ENCODE measurements at regions not wholly inside any gene's neighbourhood (a gene's known extent, or its start where the extent isn't known, plus 50 kb on each side); places are given as distances from the start of the nearest gene placed in this dataset.

DNA sequence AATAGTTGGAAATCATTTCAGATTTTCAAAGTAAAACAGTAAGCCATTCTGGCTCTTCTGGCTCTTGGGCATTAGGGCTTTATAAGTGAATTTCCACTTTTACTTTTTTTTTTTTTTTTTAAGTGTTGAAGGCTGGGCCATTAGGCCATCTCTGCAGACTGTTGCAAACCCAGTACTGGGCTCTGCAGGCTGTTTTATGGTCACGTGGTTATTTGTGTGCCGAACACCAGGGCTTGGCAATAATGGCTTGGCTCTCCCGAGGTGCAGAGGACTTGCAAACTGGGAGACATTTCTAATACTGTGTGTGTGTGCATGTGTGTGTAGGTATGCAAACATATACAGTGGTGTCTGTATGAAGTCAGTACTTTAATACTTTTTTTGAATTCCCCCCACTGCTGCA is 194.9 kb upstream of the CDH5 start:
- no peaks in the 10 kb centered on the region for H3K4me1 Mint-ChIP-seq (ENCODE audit: low read depth in 2 of 2)
- ATAC-seq (replicated peaks) (no peak), DNase-seq (no peak)
- no peak overlapping the region for H3K27ac Mint-ChIP-seq
- H3K9me3 Mint-ChIP-seq: no peaks in the 10 kb centered on the region
- H3K4me3 Mint-ChIP-seq: no peak overlapping the region
- H3K27me3 Mint-ChIP-seq: peaks cover 19 to 63% of the 10 kb centered on the region in 2 donors
- no peaks in the 10 kb centered on the region for H3K36me3 Mint-ChIP-seq (ENCODE audit: insufficient read depth)

DNA sequence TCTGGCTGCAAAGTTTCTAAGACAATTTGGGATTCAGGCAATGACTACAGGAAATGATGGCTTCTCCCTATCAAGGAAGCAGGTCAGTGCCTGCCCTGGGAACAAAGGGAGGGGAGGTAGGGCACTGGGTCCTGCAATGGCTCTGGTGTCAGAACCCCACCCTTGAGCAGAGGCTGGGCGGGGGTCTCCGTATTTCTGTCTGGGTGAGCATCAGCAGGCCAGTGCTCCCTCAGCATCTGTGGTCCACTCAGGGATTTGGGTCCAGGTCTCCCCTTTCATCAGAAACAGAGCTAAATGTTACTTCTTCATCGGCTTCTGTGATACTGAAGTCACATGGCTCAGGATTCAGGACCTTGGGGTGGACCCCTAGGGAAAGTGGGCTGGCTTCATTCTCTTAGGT is 195.5 kb upstream of the CDH5 start:
- Mint-ChIP-seq H3K4me1 (ENCODE audit: low read depth in 2 of 2) (no peaks in the 10 kb centered on the region), H3K36me3 (ENCODE audit: insufficient read depth) (no peaks in the 10 kb centered on the region), H3K27ac (no peak overlapping the region), H3K27me3 (peaks cover 14 to 58% of the 10 kb centered on the region in 2 donors), H3K4me3 (no peak overlapping the region), H3K9me3 (no peaks in the 10 kb centered on the region)
- DNase-seq (no peak), ATAC-seq (replicated peaks) (no peak)

DNA sequence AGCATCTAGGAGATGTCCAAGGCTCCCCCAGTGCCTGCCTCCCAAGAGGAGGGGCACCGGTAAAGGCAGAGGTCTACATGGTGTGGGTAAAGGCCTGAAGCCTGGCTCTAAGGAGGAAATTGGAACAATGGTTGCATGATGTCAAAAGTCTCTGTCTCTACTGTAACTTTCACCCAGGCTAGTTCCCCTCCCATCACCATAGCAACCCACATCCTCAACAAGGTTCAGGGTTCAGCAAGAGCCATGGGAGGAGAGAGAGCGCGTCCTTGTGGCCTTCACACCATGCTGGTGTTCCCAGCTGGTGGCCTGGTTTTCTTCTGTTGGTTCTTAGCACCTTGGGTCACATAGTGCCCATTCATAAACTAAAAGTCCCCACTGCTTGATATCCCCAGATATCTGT is 196.7 kb upstream of the CDH5 start:
- Mint-ChIP-seq H3K36me3 (ENCODE audit: insufficient read depth) (no peaks in the 10 kb centered on the region), H3K4me3 (no peak overlapping the region), H3K27me3 (peaks cover 21 to 55% of the 10 kb centered on the region in 2 donors), H3K4me1 (ENCODE audit: low read depth in 2 of 2) (no peaks in the 10 kb centered on the region), H3K9me3 (no peaks in the 10 kb centered on the region), H3K27ac (no peak overlapping the region)
- no peak for DNase-seq
- no peak for ATAC-seq (replicated peaks)

DNA sequence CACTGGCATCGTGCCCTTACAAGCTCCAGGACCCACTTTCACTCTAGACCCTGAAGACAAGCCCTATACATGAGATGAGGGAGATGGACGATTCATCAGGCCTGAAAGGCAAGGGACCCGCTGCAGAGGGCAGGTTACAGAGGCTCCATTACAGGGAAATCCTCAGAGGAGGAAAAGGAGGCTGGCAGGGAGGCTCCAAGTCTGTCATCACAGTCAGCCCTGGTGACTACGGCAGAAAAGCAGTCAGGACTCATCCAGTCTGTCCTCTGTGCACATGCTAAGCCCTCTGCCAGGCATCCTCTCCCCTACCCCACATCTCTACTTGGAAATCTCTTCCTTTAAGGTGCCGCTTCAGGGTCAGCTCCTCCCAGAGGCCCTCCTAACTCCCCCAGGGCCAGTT is 197.7 kb upstream of the CDH5 start:
- Mint-ChIP-seq H3K36me3 (ENCODE audit: insufficient read depth) (no peaks in the 10 kb centered on the region), H3K27me3 (peaks cover 21 to 51% of the 10 kb centered on the region in 2 donors), H3K9me3 (no peaks in the 10 kb centered on the region)

DNA sequence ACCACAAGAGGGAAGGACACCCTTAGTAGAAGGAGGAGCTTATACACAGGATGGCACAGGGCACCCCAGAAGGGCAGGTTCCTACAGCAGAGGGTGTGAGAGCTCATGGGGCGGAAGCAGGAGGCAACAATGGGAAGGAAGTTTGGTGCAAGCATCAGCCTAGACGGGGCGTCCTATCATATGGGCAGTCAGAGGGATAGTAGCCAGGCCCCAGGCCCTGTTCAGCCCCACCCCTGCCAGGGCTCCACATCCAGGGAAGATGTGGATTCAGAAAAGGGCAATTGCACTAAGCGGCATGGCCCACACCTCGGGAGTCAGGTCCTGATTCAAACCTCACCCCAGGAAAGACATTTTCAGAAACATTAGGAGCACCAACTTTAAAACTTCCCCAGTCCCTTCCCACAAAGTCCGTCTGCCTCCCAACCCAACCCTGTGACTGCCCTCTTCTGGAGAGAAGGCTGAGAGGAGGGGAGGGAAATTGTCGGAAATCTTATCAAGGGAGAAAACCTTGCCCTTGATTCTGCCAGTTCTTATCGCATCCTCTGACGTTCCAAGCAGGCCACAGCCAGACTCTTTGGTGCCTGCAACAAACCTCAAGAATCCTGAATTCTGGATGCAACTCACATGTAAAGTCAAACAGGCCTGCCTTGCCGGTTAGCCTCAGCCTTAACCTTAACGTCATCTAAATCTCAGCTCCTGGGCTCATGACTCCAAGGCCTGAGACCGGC is 198.8 kb upstream of the CDH5 start:
- Mint-ChIP-seq H3K36me3 (ENCODE audit: insufficient read depth) (no peaks in the 10 kb centered on the region), H3K9me3 (no peaks in the 10 kb centered on the region), H3K4me1 (ENCODE audit: low read depth in 2 of 2) (no peaks in the 10 kb centered on the region), H3K27me3 (peaks cover 15 to 42% of the 10 kb centered on the region in 2 donors), H3K4me3 (no peak overlapping the region), H3K27ac (no peak overlapping the region)
- DNase-seq (no peak), ATAC-seq (replicated peaks) (no peak)

More for the DNA sequence above, 197.7 kb upstream of the CDH5 start:
- H3K4me1 Mint-ChIP-seq (ENCODE audit: low read depth in 2 of 2): no peaks in the 10 kb centered on the region
- no peak overlapping the region for H3K27ac Mint-ChIP-seq
- H3K4me3 Mint-ChIP-seq: no peak overlapping the region
- ATAC-seq (replicated peaks): no peak
- DNase-seq: no peak

- Mint-ChIP-seq H3K27ac (no peak overlapping the region), H3K4me3 (no peak overlapping the region), H3K4me1 (ENCODE audit: low read depth in 2 of 2) (no peaks in the 10 kb centered on the region), H3K27me3 (peaks cover 15 to 32% of the 10 kb centered on the region in 2 donors), H3K36me3 (ENCODE audit: insufficient read depth) (no peaks in the 10 kb centered on the region), H3K9me3 (no peaks in the 10 kb centered on the region)
- no peak for DNase-seq
- ATAC-seq (replicated peaks): no peak
These were observed 200.0 kb upstream of the CDH5 start for GRCh38 chr16:66166490-66166889.

GRCh38 chr16:66165879-66166278 is 200.6 kb upstream of the CDH5 start:
- Mint-ChIP-seq H3K4me1 (ENCODE audit: low read depth in 2 of 2) (peaks cover 0 to under 1% of the 10 kb centered on the region in 2 donors), H3K9me3 (no peaks in the 10 kb centered on the region), H3K27ac (no peak overlapping the region), H3K4me3 (no peak overlapping the region), H3K27me3 (peaks cover 17 to 32% of the 10 kb centered on the region in 2 donors), H3K36me3 (ENCODE audit: insufficient read depth) (no peaks in the 10 kb centered on the region)
- ATAC-seq (replicated peaks) (no peak), DNase-seq (no peak)

DNA sequence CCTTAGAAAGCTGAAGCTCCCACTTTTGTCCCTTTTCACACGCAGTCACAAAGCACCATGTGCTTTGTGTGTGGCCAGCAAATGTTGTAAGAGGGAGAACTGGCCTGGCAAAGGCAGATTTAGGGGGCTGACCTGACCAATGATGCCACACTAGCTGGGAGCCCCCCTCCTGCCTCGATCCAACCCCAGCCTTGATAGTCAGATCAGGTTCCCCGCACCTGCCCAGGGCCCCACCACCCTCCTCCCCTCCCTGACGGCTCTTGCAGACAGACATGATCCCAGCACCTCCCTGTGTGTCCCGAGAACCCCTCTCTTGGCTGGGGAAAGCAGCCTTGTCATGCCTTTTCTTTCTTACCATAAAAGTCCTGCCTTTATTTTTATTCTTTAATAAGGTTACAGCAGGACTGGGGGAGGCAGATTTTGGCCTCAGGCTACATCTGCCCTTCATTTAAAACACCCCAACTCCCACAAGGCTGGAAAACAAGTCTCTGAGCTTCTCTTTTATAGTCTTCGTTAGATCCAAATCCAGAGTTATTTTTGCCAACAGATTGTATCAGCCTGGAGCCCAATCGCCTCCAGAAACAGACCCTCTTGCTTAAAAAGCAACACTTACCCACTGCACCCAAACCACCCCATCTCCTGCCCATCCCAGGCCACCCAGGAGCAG is 201.8 kb upstream of the CDH5 start:
- ATAC-seq (replicated peaks) (no peak), DNase-seq (no peak)
- Mint-ChIP-seq H3K9me3 (no peaks in the 10 kb centered on the region), H3K4me1 (ENCODE audit: low read depth in 2 of 2) (peaks cover 0 to 3% of the 10 kb centered on the region in 2 donors), H3K27ac (no peak overlapping the region), H3K4me3 (no peak overlapping the region), H3K36me3 (ENCODE audit: insufficient read depth) (no peaks in the 10 kb centered on the region), H3K27me3 (peaks cover 22 to 32% of the 10 kb centered on the region in 2 donors)

DNA sequence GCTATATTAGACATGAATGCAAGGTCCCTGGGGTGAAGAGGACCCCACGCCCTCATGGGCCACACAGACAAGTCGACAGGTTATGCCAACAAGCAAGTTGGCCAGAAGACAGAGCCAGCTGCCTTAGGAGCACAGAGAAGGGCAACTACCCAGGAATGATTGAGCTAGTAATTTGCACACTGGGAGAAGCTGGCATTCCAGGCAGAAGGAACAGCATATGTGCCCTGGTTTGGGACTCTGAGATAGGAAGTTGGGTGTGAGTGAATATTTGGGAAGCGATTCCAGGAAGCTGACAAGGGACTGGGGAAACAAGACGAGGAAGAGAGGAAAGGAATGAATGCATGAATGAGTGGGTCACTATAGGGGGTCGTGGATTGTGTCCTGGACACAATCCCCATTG is 203.7 kb upstream of the CDH5 start:
- ATAC-seq (replicated peaks): no peak
- Mint-ChIP-seq H3K27ac (no peak overlapping the region), H3K27me3 (peaks cover 21 to 22% of the 10 kb centered on the region in 2 donors), H3K9me3 (no peaks in the 10 kb centered on the region), H3K4me3 (no peak overlapping the region), H3K4me1 (ENCODE audit: low read depth in 2 of 2) (peaks cover 0 to 3% of the 10 kb centered on the region in 2 donors), H3K36me3 (ENCODE audit: insufficient read depth) (no peaks in the 10 kb centered on the region)
- DNase-seq: no peak

DNA sequence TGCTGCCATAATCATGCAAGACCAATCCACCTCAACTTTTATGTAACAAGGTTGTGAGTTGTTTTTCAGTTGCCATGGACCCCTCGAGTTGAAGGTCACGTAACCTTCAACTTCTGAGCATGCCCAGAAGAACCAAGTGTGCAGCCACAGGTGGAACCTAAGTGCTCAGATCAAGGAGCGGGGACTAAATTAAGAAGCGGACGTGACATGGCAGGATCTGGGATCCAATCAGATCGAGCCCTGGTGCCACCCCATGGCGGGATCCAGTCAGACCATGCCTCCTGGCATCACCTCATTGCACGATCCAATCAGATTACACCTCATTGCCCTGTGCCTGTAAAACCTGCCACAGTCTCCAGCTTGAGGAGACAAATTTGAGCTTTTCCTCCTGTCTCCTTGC is 204.5 kb upstream of the CDH5 start:
- ATAC-seq (replicated peaks) (no peak), DNase-seq (no peak)
- no peaks in the 10 kb centered on the region for H3K36me3 Mint-ChIP-seq (ENCODE audit: insufficient read depth)
- peaks cover 12 to 15% of the 10 kb centered on the region in 2 donors for H3K27me3 Mint-ChIP-seq
- no peak overlapping the region for H3K27ac Mint-ChIP-seq
- H3K4me1 Mint-ChIP-seq (ENCODE audit: low read depth in 2 of 2): peaks cover 0 to 3% of the 10 kb centered on the region in 2 donors
- H3K4me3 Mint-ChIP-seq: no peak overlapping the region
- no peaks in the 10 kb centered on the region for H3K9me3 Mint-ChIP-seq

GRCh38 chr16:66161269-66161668 is 205.2 kb upstream of the CDH5 start:
- no peak overlapping the region for H3K4me3 Mint-ChIP-seq
- ATAC-seq (replicated peaks) (no peak), DNase-seq (no peak)
- peaks cover 13 to 14% of the 10 kb centered on the region in 2 donors for H3K27me3 Mint-ChIP-seq
- H3K27ac Mint-ChIP-seq: no peak overlapping the region
- peaks cover 0 to 3% of the 10 kb centered on the region in 2 donors for H3K4me1 Mint-ChIP-seq (ENCODE audit: low read depth in 2 of 2)
- H3K9me3 Mint-ChIP-seq: no peaks in the 10 kb centered on the region
- H3K36me3 Mint-ChIP-seq (ENCODE audit: insufficient read depth): no peaks in the 10 kb centered on the region

DNA sequence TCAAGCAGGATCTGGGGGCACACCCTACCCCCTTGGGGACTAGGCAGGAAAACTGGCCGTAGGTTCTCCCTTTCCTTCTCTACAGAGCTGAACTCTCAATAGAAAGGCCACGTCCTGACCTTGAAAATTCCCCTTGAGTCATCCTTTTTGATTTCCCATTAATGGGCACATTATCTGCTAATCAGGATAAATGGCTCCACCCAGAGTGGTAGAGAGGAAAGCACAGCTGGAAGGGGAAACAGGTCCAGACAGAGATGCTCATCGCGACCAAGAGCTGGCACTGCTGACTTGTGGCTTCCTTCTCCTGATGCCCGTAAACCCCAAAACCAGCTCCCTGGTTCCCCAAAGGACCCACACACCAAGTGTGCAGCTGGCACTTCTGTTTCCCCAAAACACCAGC is 206.5 kb upstream of the CDH5 start:
- ATAC-seq (replicated peaks): no peak

DNA sequence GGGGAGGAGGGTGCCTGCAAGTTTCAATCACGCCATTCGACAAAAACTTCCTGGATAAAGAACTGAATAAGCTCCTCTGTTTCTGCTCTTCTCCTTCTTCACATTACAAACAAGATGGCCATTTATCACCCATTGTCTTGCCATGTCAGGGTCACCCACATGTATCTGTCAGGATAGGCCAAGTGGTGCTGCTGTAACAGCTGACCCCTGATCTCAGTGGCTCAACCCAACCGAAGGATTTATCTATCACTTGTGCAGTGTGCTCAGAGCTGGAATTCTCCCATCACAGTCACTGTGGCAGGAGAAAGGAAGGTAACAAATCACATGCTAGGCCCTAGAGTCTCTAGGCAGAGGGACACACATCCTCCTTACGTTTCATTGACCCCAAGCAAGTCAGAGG is 210.0 kb upstream of the CDH5 start:
- Mint-ChIP-seq H3K36me3 (ENCODE audit: insufficient read depth) (no peaks in the 10 kb centered on the region), H3K4me1 (ENCODE audit: low read depth in 2 of 2) (peaks cover 0 to 7% of the 10 kb centered on the region in 2 donors), H3K4me3 (no peak overlapping the region), H3K9me3 (no peaks in the 10 kb centered on the region), H3K27ac (no peak overlapping the region), H3K27me3 (peaks cover 6 to 31% of the 10 kb centered on the region in 2 donors)
- DNase-seq: no peak
- ATAC-seq (replicated peaks): no peak

More for the DNA sequence above, 206.5 kb upstream of the CDH5 start:
- H3K4me3 Mint-ChIP-seq: no peak overlapping the region
- DNase-seq: no peak
- H3K9me3 Mint-ChIP-seq: no peaks in the 10 kb centered on the region
- no peak overlapping the region for H3K27ac Mint-ChIP-seq
- H3K36me3 Mint-ChIP-seq (ENCODE audit: insufficient read depth): no peaks in the 10 kb centered on the region
- H3K27me3 Mint-ChIP-seq: peaks cover 8 to 21% of the 10 kb centered on the region in 2 donors
- H3K4me1 Mint-ChIP-seq (ENCODE audit: low read depth in 2 of 2): peaks cover 0 to 3% of the 10 kb centered on the region in 2 donors

- no peaks in the 10 kb centered on the region for H3K9me3 Mint-ChIP-seq
- H3K4me3 Mint-ChIP-seq: no peak overlapping the region
- no peaks in the 10 kb centered on the region for H3K36me3 Mint-ChIP-seq (ENCODE audit: insufficient read depth)
- DNase-seq: no peak
- no peak for ATAC-seq (replicated peaks)
- peaks cover 3 to 11% of the 10 kb centered on the region in 2 donors for H3K4me1 Mint-ChIP-seq (ENCODE audit: low read depth in 2 of 2)
- peaks cover 6 to 37% of the 10 kb centered on the region in 2 donors for H3K27me3 Mint-ChIP-seq
- H3K27ac Mint-ChIP-seq: no peak overlapping the region
These were observed 210.6 kb upstream of the CDH5 start for GRCh38 chr16:66155933-66156332.
